ENCODE measurements at regions not wholly inside any gene's neighbourhood (a gene's known extent, or its start where the extent isn't known, plus 50 kb on each side); places are given as distances from the start of the nearest gene placed in this dataset.

GRCh38 chr13:67574320-67575233 is 344.4 kb upstream of the PCDH9 start:
- Histone ChIP-seq H3K4me3 (ENCODE audit: low read length) (no peak overlapping the region), H3F3A (ENCODE audit: control insufficient read depth, insufficient read depth) (no peaks in the 10 kb centered on the region), H3K27ac (ENCODE audit: low read depth, low read length) (no peak overlapping the region), H3K79me2 (ENCODE audit: control insufficient read depth, low read length) (no peaks in the 10 kb centered on the region), H3K4me2 (ENCODE audit: low read length) (no peak overlapping the region), H3K27me3 (ENCODE audit: control insufficient read depth, low read length) (no peaks in the 10 kb centered on the region), H3K36me3 (ENCODE audit: control insufficient read depth, low read length) (no peaks in the 10 kb centered on the region), H3K4me1 (ENCODE audit: control insufficient read depth, low read length) (no peaks in the 10 kb centered on the region), H4K20me1 (ENCODE audit: control insufficient read depth, insufficient read depth, low read depth, low read length) (no peaks in the 10 kb centered on the region), H3K9me3 (ENCODE audit: control insufficient read depth, insufficient read depth, low read length) (no peaks in the 10 kb centered on the region), H3K9me2 (replicated peaks; ENCODE audit: control insufficient read depth, low read length) (no peaks in the 10 kb centered on the region)
- TF ChIP-seq, protein P1, sequence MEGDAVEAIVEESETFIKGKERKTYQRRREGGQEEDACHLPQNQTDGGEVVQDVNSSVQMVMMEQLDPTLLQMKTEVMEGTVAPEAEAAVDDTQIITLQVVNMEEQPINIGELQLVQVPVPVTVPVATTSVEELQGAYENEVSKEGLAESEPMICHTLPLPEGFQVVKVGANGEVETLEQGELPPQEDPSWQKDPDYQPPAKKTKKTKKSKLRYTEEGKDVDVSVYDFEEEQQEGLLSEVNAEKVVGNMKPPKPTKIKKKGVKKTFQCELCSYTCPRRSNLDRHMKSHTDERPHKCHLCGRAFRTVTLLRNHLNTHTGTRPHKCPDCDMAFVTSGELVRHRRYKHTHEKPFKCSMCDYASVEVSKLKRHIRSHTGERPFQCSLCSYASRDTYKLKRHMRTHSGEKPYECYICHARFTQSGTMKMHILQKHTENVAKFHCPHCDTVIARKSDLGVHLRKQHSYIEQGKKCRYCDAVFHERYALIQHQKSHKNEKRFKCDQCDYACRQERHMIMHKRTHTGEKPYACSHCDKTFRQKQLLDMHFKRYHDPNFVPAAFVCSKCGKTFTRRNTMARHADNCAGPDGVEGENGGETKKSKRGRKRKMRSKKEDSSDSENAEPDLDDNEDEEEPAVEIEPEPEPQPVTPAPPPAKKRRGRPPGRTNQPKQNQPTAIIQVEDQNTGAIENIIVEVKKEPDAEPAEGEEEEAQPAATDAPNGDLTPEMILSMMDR (IDR thresholded peaks at IDR 0.05; ENCODE audit: low read depth, low read length, poor library complexity, severe bottlenecking): no peak
- no peak for TF ChIP-seq EZH2phosphoT487 (IDR thresholded peaks at IDR 0.05; ENCODE audit: borderline replicate concordance, low read length)

DNA sequence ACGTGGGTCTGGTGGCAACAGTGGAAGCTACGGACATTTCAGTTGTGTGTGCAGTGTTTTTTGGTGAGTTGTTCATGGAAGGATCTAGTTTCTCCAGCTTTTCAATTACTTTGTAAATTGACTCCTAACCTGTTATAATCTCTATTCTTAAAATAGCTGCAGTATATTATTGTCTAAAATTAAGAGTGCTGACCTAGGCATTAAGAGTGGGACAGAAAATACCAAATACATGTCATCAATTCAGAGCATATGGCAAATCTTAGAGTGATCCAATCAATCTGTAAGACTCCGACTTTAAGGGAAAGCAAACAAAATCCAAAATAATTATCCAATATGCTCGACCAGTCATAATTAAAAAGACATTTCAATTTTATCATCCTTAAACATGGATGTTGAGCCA is 338.1 kb upstream of the PCDH9 start:
- Histone ChIP-seq H3K9me2 (replicated peaks; ENCODE audit: control insufficient read depth, low read length) (no peaks in the 10 kb centered on the region), H3K36me3 (ENCODE audit: control insufficient read depth, low read length) (no peaks in the 10 kb centered on the region), H3F3A (ENCODE audit: control insufficient read depth, insufficient read depth) (no peaks in the 10 kb centered on the region), H3K9me3 (ENCODE audit: control insufficient read depth, insufficient read depth, low read length) (no peaks in the 10 kb centered on the region), H3K27me3 (ENCODE audit: control insufficient read depth, low read length) (no peaks in the 10 kb centered on the region), H3K79me2 (ENCODE audit: control insufficient read depth, low read length) (no peaks in the 10 kb centered on the region), H3K27ac (ENCODE audit: low read depth, low read length) (no peak overlapping the region), H3K4me3 (ENCODE audit: low read length) (no peak overlapping the region), H4K20me1 (ENCODE audit: control insufficient read depth, insufficient read depth, low read depth, low read length) (no peaks in the 10 kb centered on the region), H3K4me1 (ENCODE audit: control insufficient read depth, low read length) (no peaks in the 10 kb centered on the region), H3K4me2 (ENCODE audit: low read length) (no peak overlapping the region)
- TF ChIP-seq EZH2phosphoT487 (IDR thresholded peaks at IDR 0.05; ENCODE audit: borderline replicate concordance, low read length): no peak
- TF ChIP-seq, protein P1 (IDR thresholded peaks at IDR 0.05; ENCODE audit: low read depth, low read length, poor library complexity, severe bottlenecking): no peak

DNA sequence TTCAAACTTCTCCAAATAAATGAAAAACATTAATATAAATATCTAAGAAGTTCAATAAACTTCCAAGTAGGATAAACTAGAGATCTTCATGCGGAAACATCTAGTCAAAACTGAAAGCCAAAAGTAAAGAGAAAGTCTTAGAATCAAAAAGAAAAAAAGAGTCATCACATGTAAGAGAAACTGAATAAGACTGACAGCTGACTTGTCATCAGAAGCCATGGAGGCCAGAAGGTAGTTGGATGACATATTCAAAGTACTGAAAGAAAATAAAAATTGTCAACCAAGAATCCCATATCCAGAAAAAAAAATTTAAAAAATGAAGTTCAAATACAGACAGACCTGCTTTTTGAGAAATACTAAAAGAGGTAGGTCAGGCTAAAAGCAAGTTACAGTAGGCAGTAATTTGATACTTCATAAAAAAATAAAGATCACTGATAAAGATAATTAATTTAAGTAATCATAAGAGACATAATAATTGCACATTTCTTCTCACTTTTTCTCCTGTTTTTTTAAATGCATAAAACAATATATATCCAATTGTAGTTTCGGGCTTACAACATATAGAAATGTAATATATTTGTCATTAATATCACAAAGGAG is 327.6 kb upstream of the PCDH9 start:
- no peaks in the 10 kb centered on the region for H4K20me1 ChIP-seq (ENCODE audit: control insufficient read depth, insufficient read depth, low read depth, low read length)
- TF ChIP-seq, protein P1 (IDR thresholded peaks at IDR 0.05; ENCODE audit: low read depth, low read length, poor library complexity, severe bottlenecking): no peak
- TF ChIP-seq EZH2phosphoT487 (IDR thresholded peaks at IDR 0.05; ENCODE audit: borderline replicate concordance, low read length): no peak
- no peaks in the 10 kb centered on the region for H3K4me1 ChIP-seq (ENCODE audit: control insufficient read depth, low read length)
- H3K27ac ChIP-seq (ENCODE audit: low read depth, low read length): no peak overlapping the region
- H3K9me2 ChIP-seq (replicated peaks; ENCODE audit: control insufficient read depth, low read length): no peaks in the 10 kb centered on the region
- no peaks in the 10 kb centered on the region for H3K79me2 ChIP-seq (ENCODE audit: control insufficient read depth, low read length)
- H3K9me3 ChIP-seq (ENCODE audit: control insufficient read depth, insufficient read depth, low read length): no peaks in the 10 kb centered on the region
- no peak overlapping the region for H3K4me3 ChIP-seq (ENCODE audit: low read length)
- H3K27me3 ChIP-seq (ENCODE audit: control insufficient read depth, low read length): no peaks in the 10 kb centered on the region
- H3K4me2 ChIP-seq (ENCODE audit: low read length): no peak overlapping the region
- no peaks in the 10 kb centered on the region for H3F3A ChIP-seq (ENCODE audit: control insufficient read depth, insufficient read depth)
- H3K36me3 ChIP-seq (ENCODE audit: control insufficient read depth, low read length): no peaks in the 10 kb centered on the region

All from DOHH2 (cell line).